CD4-positive, alpha-beta T cell treated with Interleukin-10 for 1 hour (primary cell): ENCODE measurements at regions not wholly inside any gene's neighbourhood (a gene's known extent, or its start where the extent isn't known, plus 50 kb on each side); places are given as distances from the start of the nearest gene placed in this dataset.
"Not testable (repeated sequence)": the region's sequence is repeated elsewhere in the genome, so short reads cannot be mapped to it uniquely, and the experiment has no call there.

Source experiments
- DNase-seq: peaks from one replicate; pipeline ENCODE4 v3.0.0-alpha.2; 2020

DNA sequence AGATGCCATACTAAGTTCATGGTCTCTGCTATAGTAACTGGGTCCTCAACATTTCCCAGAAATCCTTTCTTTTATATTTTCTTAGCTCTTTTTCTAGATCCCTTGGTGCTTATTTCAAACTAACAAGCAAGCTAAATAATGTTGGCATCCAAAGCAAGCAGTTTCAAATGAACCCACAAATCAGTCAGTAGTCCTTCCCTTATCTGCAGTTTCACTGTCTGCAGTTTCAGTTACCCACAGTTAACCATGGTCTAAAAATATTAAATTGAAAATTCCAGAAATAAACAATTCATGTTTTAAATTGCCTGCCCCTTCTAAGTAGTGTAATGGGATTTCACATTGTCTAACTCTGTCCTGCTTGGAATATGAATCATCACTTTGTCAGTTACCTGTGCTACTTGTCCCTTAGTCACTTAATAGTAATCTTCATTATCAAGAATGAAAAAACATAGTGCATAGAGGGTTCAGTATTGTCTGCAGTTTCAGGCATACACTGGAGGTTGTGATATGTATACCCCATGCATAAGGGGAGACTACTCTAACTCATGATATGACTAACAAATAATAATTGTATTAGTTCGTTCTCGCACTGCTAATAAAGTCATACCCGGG is 633.7 kb downstream of the MECOM start:
- no peak for DNase-seq

- DNase-seq: no peak
Observed at GRCh38 chr3:169028716-169029115, 634.8 kb downstream of the MECOM start.

DNA sequence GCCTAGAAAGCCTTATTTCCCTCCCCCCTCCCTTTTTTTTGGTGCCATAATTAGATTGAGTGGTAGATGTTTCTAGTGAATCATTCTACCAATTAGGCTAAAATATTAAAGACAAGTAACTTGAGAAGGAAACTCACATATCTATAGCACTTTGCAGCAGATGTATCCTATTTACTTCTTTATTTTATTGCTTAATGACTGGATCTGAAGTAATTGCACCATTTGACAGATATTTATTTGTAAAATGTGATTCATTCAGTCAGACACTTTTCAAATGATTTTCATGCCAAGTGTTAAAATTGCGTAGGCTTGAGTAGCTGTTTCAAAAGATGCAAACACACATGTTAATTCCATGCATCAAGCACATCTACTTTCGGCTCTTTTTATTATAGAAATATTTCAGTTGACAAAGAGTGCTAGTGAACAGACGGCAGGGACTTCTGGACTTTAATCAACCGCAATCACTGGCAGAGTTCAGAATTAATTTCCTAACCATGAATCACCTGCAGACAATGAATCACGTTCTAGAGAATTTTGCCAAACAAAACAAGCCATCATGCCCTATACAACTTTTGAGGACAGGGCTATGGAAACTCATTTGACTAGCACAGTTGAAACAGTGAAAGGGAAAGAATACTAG is 636.8 kb downstream of the MECOM start:
- DNase-seq: no peak

- DNase-seq: no peak
Observed at GRCh38 chr3:169022457-169022856, 641.1 kb downstream of the MECOM start.

DNA sequence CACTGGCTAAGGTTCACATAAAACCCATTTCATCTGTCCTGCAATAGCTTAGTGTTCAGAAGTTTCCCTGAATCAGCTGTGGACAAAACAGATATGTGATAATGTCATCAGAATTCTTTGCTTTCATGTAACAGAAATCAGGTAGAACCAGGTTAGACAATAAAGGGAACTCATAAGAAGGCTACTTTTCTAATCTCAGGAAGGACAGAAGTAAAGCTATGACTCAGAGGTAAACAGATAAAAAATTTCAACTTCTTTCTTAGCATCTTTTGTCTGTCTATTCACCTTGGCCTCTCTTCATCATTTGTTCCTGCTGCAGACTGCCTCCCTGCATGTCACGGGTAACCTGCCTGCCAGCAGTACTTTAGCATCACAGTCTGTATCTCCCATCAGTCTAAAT is 643.1 kb downstream of the MECOM start:
- DNase-seq: no peak

DNA sequence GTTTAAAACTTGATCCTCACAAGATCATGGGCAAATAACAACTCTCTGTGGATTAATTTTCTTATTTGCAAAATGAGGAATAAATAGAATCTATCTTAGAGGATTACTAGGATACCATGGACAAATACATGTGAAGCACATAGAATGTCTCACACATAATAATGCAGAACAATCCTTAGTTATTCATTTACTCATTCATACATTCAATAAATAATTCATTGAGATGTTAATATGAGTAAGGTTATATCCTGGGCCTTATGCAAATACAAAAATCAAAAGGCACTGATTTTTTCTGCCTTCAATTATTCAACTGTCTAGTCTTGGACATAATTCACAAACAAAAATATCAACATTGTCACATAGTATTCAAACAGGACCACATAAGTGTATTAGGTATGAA is 654.1 kb downstream of the MECOM start:
- no peak for DNase-seq

GRCh38 chr3:169008776-169009358 is 654.6 kb downstream of the MECOM start:
- no peak for DNase-seq

GRCh38 chr3:169007145-169007544 is 656.4 kb downstream of the MECOM start:
- DNase-seq: no peak

DNA sequence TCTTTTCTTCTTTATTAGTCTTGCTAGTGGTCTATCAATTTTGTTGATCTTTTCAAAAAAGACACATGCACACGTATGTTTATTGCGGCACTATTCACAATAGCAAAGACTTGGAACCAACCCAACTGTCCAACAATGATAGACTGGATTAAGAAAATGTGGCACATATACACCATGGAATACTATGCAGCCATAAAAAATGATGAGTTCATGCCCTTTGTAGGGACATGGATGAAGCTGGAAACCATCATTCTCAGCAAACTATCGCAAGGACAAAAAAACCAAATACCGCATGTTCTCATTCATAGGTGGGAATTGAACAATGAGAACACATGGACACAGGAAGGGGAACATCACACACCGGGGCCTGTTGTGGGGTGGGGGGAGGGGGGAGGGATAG is 657.1 kb downstream of the MECOM start:
- not testable (repeated sequence) for DNase-seq

- DNase-seq: no peak
Observed at GRCh38 chr3:169002689-169003088, 660.8 kb downstream of the MECOM start.

DNA sequence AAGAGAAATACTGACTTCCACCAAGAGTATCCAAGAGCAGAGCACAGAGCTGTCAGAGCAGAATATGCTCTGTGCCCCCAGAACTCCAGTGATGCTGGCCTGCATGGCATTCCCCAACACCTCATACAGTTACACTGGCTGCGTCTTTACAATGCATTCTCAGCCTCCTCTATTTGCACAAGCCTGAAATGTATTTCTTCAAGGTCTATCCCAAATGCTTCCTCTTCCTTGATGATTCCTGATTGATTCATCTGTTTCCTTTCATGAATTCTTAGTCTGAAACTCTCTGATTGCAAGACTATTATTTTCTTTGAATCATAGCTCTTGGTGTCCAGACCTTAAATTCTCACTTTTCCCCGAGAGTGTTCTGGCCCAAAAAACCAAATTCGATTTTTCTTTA is 664.7 kb downstream of the MECOM start:
- no peak for DNase-seq

GRCh38 chr3:168997488-168997887 is 666.0 kb downstream of the MECOM start:
- no peak for DNase-seq

GRCh38 chr3:168996622-168997021 is 666.9 kb downstream of the MECOM start:
- DNase-seq: no peak

- no peak for DNase-seq
Observed at GRCh38 chr3:168995129-168995528, 668.4 kb downstream of the MECOM start.

GRCh38 chr3:168991803-168992202 is 671.7 kb downstream of the MECOM start:
- DNase-seq: no peak

GRCh38 chr3:168990621-168991020 is 672.9 kb downstream of the MECOM start:
- DNase-seq: no peak

GRCh38 chr3:168990134-168990533 is 673.4 kb downstream of the MECOM start:
- no peak for DNase-seq

- no peak for DNase-seq
Observed at GRCh38 chr3:168989396-168989795, 674.1 kb downstream of the MECOM start.

GRCh38 chr3:168988853-168989252 is 674.7 kb downstream of the MECOM start:
- DNase-seq: no peak

DNA sequence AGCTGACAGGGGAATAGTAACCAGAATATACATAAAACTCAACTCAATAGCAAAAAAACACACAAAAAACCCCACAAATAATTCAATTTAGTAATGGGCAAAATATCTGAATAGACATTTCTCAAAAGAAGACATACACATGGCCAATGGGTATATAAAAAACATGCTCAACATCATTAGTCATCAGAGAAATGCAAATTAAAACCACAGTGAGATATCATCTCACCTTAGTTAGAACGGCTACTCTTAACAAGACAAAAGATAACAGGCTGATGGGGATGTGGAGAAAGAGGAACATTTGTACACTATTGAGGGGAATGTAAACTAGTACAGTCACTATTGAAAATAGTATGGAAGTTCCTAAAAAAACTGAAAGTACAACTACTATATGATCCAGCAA is 678.6 kb downstream of the MECOM start:
- no peak for DNase-seq

GRCh38 chr3:168983046-168983445 is 680.5 kb downstream of the MECOM start:
- DNase-seq: no peak

DNA sequence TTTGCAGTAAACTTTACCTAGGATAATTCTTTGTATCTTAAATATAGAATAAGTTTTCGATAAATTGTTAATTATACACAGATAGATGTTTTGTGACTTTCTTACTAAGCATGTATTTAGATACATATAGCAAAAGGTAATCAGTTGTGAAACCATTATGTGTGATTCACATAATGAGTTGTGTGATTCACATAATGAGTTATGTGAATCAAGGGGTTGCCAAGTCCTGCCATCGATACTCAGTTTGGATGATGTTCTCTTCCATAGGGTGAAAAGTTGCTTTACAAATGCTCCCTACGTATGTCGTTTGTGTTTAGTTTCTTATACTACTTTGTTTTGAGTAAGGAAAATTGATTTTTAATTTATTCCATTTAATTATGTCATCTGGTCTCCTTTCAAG is 682.1 kb downstream of the MECOM start:
- DNase-seq: no peak

- DNase-seq: no peak
Observed at GRCh38 chr3:168977716-168978374, 685.7 kb downstream of the MECOM start.

DNA sequence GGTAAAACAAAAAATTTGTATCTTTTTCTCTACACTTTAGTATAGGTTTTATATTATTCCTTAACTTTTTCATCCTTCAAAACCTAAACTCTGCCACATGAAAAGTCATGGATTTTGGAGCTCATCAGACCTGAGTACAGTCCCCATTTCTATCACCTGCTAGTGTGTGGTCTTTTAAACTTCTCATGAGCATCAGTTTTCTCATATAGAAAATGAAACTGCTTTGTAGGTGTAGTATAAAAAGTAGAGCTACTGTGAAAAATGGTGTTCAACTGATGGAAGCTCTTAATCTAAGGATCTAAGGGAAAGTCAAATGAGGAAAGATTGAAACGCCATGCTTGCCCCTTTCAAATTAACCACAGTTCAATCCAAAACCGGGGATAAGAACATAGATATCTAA is 686.5 kb downstream of the MECOM start:
- no peak for DNase-seq
